ENCODE measurements at regions not wholly inside any gene's neighbourhood (a gene's known extent, or its start where the extent isn't known, plus 50 kb on each side); places are given as distances from the start of the nearest gene placed in this dataset.

- DNase-seq = no peak
Observed at GRCh38 chr14:36028218-36028617, 148.3 kb downstream of the PTCSC3 start.

DNA sequence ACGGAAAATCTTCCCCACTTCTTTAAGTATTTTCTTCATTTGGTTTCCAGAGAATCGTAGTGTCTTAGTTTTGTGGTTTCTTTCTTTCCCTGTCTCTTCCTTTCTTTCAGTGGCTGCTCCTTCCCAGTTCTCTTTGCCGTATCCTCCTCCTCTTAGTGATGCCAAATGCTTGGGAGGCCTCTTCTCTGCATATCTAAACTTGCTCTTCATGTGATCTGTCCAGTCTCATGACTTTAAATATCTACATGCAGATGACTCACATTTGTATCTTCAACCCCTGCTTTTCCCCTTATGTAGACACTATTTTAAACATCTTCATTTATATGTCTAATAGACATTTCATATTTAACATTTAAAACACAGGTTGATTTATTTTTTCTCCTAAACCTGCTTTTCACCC, 149.2 kb downstream of the PTCSC3 start:
- DNase-seq = no peak

DNA sequence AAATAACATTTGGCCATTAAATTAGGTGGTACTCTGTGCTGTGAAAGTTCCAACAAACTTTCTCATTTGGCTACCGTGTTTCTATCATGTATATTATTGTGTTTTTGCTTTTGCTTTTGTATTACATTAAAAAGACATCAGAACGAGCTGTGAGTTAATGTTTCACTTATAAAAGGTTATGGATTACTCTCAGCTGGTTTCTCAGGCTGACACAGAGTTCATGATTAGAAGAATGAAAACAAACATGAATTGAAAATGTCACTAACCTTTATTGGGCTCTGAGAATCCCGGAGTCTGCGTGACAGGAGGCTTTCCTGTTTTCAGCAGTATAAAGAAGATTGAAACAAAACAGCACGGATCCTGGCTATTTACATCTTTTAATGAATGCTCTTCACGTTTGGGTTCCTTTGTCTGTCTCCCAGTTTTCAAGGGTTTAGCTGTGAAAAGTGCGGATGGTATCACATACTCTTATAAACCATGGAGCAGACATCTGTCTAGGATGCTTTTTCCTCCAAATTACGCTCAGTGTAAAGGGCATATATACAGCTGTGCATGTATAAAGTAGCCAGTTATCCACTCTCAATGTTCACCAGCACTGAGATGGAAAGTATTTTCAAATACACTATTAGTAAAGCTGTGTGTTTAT, 153.6 kb downstream of the PTCSC3 start:
- no peak for DNase-seq

GRCh38 chr14:36021591-36022320, 154.8 kb downstream of the PTCSC3 start:
- DNase-seq = no peak

- DNase-seq = no peak
Observed at GRCh38 chr14:36021030-36021422, 155.5 kb downstream of the PTCSC3 start.

GRCh38 chr14:36020120-36021029, 156.1 kb downstream of the PTCSC3 start:
- DNase-seq = no peak

GRCh38 chr14:36019126-36019525, 157.4 kb downstream of the PTCSC3 start:
- no peak for DNase-seq

GRCh38 chr14:36014236-36014635, 162.3 kb downstream of the PTCSC3 start:
- no peak for DNase-seq

DNA sequence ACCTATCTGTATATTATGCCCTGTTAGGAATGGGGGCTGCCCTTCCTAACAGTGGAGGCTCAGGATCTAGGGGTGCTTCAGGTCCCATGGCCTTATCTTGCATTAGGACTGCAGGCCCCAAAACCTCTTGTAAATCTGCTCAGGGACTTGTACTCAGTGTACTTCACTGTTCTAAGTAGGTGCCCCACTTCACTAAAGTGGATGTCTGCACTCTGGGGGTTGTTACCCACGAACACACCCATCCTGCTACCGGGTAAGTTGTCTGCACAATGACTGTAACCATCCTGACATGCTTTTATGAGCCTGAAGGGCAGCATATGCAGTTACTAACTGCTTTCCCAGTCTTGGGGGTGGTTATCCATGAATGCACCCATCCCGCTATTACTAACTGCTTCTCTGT, 163.0 kb downstream of the PTCSC3 start:
- no peak for DNase-seq

- DNase-seq = no peak
Observed at GRCh38 chr14:36012621-36013020, 163.9 kb downstream of the PTCSC3 start.

DNA sequence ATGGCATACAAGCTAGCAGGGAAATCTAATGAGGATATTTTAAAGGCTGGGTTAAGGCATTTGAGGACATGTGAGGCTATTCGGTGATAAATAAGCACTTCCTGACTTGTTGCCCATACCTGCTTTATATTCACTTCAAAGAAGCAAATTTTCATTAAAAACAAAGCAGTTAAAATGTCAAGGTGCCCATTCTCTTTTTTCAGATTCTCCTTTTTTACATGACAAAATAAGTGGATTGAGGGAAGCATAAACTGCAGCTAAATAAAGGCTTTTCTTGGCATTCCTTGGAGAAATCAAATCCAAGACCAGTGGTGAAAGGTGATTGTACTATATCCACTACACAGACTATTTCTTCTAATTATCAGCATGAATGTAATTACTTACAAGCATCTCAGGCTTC, 166.9 kb downstream of the PTCSC3 start:
- no peak for DNase-seq

GRCh38 chr14:36006623-36007022, 169.9 kb downstream of the PTCSC3 start:
- DNase-seq = no peak

DNA sequence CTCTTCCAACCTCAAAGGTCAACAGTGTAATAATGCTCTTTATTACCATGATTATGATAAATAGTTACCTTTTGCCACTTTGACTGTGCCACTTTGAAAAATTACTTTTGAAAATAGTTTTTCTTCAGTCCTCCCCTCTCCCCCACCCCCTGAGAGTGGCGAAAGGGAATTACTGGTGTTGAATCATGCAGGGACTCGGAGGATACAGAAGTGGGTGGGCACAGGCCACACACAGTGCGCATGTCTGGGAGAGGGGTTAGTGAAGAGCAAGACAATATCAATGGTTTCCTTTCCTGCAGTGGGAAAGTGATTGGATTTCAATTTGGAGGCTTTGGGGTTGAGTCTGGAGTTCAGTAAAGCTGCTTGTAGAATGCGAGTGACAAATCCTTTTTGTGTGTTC, 170.9 kb downstream of the PTCSC3 start:
- DNase-seq = no peak

DNA sequence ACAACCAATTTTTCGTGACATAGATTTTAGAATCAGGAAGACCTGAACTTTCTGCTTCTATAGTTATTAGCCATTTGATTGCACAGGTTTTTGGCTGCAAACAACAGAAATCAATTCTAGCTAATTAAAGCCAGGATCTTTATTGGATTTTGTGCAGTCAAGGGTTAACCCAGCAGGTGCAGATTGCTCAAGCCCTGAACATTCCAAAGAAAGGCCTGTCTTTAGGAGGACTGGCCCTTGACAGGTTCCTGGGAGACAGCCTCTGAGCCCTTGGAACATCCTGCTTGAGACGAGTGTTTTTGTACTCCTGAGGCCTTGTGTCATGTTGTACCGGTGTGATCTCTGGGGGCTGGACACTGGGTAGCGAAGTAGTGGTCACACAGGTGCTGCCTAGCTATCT, 174.6 kb downstream of the PTCSC3 start:
- no peak for DNase-seq

GRCh38 chr14:35999294-35999693, 173.2 kb downstream of the BRMS1L start:
- DNase-seq = no peak

GRCh38 chr14:35998303-35998702, 172.2 kb downstream of the BRMS1L start:
- DNase-seq = no peak

DNA sequence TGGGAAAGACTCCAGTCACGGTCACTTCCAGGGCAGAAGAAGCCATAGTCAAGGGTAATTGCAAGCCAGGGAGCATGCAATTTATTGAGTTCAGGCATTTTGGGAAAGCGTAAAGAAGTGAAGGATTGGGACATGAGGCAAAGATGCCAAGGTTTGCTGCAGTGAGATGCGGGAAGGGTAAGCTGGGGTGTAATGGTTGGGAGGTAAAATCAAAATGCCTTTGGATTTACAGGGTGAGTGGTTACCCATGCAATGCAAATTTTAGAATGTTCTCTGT, 167.5 kb downstream of the BRMS1L start:
- DNase-seq = no peak

- no peak for DNase-seq
Observed at GRCh38 chr14:35992816-35993683, 166.9 kb downstream of the BRMS1L start.

DNA sequence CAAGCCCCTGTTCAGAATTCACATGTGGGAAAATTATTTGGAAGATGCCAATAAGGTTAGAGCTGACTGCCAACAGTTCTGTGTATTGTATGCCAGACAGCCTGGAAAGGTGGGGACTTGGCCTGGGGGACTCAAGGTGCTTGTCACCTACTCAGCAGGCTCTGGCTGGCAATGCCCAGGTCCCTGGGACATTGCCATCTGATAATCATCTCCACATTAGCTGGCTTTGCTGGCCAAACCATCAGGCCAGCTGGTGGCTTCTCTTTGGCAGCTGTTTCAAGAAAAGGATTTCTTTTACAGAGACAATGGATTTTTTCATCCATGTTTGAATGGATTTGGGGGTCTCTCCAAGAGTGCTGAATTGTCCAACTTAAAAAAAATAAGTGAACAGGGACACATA, 165.2 kb downstream of the BRMS1L start:
- no peak for DNase-seq

DNA sequence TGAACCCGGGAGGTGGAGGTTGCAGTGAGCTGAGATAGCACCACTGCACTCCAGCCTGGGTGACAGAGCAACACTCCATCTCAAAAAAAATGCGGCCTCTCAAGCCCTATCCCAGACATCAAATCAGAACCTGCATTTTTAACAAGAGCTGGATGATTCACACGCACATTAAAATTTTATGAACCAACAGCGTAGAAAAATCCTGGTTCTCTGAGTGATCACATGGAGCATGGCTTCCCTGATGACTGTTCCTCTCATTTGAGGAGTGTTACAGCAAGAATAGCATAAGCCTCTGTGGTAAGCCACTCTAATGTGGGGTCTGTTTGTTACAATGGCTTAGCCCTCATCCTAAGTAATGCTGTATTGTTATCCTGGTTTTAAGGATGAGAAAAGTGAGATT, 163.6 kb downstream of the BRMS1L start:
- DNase-seq = no peak

GRCh38 chr14:35988972-35989690, 163.0 kb downstream of the BRMS1L start:
- no peak for DNase-seq

DNA sequence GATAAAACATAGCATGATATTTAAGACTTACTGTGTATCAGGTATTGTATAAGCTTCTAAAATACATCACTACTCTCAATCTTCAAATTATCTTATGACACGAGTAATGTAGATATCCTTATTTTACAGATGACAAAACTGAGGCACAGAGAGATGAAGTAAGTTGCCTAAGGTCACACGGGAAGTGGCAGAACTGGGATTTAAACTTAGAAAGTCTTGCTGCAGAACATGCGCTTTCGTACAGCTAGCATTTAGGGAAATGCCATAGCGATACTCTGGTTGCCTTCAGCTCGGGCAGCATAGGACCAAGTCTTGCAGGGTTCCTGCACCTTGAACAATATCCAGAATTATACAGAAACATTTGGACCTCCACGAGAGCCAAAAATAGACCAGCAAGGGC, 162.4 kb downstream of the BRMS1L start:
- DNase-seq = no peak

All from kidney glomerular epithelial cell (primary cell).